ENCODE measurements at regions not wholly inside any gene's neighbourhood (a gene's known extent, or its start where the extent isn't known, plus 50 kb on each side); places are given as distances from the start of the nearest gene placed in this dataset.

DNA sequence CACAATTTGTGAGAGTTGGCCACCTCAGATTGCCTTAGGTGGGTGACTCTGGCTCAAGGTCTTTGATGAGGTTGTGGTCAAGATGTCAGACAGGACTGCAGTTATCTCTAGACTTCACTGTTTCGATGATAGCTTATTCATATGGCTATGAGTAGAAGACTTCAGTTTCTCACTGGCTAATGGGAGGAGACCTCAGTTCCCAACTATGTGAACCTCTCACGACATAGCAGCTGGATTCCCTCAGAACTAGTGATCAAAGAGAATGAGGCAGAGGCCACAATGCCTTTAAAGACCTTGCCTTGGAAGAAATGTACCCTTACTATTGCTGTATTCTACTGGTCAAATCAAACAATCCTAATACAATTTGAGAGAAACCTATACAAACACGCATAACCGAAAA is 607.5 kb upstream of the ROBO2 start:
- TF ChIP-seq, protein P1, sequence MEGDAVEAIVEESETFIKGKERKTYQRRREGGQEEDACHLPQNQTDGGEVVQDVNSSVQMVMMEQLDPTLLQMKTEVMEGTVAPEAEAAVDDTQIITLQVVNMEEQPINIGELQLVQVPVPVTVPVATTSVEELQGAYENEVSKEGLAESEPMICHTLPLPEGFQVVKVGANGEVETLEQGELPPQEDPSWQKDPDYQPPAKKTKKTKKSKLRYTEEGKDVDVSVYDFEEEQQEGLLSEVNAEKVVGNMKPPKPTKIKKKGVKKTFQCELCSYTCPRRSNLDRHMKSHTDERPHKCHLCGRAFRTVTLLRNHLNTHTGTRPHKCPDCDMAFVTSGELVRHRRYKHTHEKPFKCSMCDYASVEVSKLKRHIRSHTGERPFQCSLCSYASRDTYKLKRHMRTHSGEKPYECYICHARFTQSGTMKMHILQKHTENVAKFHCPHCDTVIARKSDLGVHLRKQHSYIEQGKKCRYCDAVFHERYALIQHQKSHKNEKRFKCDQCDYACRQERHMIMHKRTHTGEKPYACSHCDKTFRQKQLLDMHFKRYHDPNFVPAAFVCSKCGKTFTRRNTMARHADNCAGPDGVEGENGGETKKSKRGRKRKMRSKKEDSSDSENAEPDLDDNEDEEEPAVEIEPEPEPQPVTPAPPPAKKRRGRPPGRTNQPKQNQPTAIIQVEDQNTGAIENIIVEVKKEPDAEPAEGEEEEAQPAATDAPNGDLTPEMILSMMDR (IDR thresholded peaks at IDR 0.05), result no peak
- TF ChIP-seq ZFX (IDR thresholded peaks at IDR 0.05; ENCODE audit: borderline replicate concordance), result no peak
